ENCODE measurements at regions not wholly inside any gene's neighbourhood (a gene's known extent, or its start where the extent isn't known, plus 50 kb on each side); places are given as distances from the start of the nearest gene placed in this dataset.

- no peak for DNase-seq
Observed at GRCh38 chr14:83379436-83379835, 1845.8 kb upstream of the SEL1L start.

DNA sequence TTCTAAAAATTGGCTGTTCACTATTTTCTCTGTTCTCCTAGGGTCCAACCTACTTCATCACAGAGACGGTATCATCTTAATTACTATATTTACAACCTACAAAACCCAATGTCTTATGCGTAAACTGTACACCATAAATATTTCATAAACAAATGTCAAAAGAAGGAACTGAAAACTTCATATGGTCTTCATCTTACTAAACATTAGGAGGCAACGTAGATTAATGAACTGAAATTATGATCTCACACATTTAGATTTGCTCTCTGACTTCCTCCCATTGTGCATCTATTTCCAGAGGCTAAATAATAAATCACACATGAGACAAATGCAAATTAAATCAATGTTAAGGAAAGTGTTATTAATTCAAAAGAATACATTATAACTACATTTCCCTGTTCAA, 1850.6 kb upstream of the SEL1L start:
- no peak for DNase-seq

DNA sequence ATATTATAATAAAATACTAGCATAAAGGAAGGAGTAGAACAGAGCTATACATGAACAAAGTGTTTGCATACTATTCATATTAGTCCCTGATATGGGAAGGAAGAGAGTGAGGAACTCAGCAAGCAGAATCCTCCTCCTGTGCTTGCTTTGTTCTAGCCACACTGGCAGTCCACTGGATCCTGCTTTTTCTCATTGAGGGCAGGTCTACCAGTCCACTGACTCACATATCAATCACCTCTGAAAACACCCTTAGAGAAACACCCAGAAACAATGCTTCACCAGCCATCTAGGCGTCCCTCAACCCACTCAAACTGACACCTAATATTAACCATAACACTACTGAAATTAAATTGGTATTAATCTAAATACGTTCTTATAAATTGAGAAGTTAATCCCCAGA, 1861.7 kb upstream of the SEL1L start:
- no peak for DNase-seq

GRCh38 chr14:83416476-83416875, 1882.8 kb upstream of the SEL1L start:
- no peak for DNase-seq

DNA sequence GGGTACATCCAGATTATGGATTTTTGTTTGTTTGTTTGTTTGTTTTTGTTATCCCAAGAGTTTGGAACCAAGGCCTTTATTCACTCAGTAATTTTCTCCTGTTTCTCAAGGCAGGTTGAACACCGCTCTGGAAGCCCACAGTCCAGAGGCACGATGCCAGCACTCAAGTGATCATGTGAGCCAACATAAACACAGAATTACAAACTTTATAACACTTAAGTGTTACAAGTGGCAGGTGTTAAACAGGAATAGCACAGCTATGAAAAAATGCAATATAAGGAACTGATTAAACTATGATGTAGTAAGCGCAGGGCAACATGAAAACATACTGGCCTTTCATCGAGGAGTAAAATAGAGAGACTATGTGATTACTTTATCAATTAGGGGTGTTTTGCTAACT, 1885.8 kb upstream of the SEL1L start:
- DNase-seq, result no peak

DNA sequence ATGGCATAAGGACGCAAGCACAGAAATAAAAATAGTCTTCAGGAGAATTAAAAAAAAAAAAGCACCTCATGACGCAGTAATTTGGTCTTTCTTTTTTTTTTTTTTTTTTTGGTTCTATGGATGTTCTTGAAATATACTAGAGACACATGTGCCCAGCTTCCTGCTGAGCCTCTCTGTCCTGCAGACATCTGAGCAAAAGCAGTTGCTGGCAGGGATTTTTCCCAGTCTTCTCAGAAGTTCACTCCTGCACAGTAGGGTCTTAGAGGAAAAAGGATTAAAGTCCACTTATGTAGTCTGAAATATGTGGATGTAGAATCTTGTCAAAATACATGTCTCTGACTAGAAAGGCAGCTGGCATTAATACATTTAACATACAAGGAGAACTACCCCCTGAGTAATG, 1888.1 kb upstream of the SEL1L start:
- no peak for DNase-seq

DNA sequence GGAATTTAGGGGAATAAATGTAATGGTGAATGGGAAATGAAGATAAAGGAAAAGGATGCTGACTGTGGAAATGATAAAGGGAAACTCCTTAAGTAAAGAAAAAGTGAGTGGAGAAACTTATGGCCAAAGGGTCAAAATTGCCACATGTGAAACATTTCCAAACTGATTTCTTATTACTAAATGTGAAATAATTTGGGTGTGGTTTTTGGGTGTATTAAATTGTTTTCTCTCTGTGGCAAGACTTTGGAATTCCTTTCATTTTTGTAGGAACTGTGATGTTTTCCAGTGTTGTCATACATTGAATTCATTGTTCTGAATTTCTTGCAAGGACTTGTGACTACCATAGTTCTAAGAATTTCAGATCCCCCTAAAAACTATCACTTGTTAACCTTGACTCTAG, 1891.5 kb upstream of the SEL1L start:
- no peak for DNase-seq

DNA sequence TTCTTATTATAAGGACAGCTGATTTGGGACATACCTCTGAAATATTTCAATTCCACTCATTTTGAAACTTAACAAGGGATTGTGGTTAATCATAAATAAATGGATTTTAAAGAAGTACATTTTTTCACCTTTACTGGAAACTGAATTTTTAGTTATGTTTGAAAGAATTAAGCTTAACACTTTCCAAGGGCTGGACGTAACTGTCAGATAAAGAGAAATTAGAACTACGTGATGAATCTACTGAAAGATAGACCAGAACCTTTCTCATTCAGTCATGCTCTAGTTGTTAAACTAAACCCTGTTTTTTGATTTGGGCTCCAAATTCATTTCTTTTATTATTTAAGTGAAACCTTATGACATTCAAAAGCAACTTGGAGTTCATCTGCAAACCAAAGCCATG, 1892.1 kb upstream of the SEL1L start:
- no peak for DNase-seq

- no peak for DNase-seq
Observed at GRCh38 chr14:83433618-83434017, 1900.0 kb upstream of the SEL1L start.

GRCh38 chr14:83441801-83442200, 1908.1 kb upstream of the SEL1L start:
- no peak for DNase-seq

DNA sequence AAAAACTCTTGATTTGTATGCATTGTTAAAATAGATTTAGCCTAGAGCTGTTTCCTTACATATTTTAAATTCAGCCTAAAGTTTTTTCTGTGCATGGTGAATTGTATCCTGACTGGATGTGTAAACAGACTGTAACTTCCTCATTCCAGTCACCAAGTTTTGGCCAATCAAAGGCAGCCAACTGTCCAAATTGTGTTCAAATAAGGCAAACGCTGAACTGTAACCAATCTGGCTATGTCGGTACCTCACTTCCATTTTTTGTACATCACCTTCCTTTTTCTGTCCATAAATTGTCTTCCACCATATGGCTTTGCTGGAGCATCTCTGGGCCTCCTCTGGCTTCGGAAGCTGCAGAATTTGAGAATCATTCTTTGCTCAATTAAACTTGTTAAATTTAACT, 1921.9 kb upstream of the SEL1L start:
- DNase-seq, result no peak

GRCh38 chr14:83461521-83461920, 1927.9 kb upstream of the SEL1L start:
- no peak for DNase-seq

GRCh38 chr14:83462759-83463158, 1929.1 kb upstream of the SEL1L start:
- no peak for DNase-seq

DNA sequence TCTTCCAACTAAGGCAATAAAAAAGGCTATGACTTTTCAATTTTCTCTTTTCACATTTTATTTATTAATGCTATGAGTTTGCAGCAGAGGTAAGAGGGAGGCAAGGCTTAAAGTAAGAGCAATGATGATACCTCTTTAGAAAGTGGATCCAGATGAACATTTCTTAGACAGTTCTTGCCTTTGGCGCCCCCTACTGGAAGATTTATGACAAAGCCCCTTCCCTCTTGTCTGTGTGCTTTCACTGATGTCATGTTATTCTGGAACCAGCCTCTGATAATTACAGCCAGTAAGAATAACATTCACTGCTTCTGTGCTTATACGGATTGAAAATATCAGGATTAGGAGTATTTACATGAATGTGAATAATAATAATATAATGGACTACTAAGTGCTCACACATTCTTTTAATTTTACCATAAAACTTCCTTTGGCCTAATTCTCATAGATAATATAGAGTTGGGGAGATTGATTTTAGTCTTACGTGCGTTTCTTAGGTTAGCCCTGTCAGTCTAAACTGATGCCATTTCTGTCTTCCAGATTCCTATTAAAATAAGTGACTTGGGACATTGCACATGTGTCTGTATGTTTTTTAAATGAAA, 1929.9 kb upstream of the SEL1L start:
- DNase-seq, result no peak

GRCh38 chr14:83467811-83468210, 1934.2 kb upstream of the SEL1L start:
- no peak for DNase-seq

DNA sequence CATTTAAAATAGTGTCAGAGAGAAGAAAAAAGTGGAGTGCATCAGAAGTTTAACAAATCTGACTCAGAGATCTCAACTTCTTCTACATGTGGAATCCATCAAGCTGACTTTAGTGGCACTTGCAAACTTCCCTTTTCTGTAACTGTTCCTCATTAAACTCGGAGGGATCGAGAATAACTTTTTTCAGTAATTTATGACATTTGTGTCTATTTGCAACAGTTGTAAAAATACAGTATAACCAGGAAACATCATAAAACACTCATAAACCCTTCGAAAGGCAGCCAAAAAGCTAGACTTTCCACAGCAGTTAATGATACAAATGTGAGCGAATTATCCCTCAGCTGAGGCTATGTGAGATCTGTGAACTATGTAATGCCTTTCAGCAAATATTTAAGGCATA, 1936.8 kb upstream of the SEL1L start:
- no peak for DNase-seq

DNA sequence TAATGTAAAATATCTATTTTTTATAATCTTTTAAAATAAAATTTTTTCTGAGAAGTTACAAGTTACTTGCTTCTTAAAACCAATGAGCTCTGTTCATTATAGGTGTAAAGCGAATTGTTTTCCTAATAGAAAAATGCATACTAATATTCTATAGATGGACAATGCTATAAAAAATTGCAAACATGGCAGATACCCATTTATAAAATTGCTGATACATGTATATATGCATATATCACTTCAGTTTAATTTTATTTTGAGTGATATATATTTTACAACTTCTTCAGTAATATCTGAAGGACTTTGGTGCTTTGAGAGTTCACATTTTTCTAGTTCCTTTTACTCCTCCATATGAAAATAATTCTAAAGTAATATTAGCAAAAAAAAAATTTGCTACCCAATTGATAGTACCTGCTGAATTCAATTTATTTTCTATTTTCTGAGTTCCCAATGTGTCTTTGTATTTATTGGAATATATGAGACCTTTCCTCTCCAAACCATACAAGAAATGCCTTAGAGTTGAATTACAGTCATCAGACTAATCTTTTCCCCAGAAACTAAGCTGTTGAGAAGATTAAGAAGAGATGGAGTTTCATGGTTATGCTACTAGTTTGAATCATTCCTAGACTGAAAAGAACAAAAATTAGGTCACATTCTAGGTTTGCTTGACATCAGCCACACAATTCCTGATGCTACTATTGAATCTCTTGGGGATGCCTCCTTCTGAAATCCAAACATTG, 1937.5 kb upstream of the SEL1L start:
- DNase-seq, result no peak

- DNase-seq, result no peak
Observed at GRCh38 chr14:83473416-83474235, 1940.0 kb upstream of the SEL1L start.

DNA sequence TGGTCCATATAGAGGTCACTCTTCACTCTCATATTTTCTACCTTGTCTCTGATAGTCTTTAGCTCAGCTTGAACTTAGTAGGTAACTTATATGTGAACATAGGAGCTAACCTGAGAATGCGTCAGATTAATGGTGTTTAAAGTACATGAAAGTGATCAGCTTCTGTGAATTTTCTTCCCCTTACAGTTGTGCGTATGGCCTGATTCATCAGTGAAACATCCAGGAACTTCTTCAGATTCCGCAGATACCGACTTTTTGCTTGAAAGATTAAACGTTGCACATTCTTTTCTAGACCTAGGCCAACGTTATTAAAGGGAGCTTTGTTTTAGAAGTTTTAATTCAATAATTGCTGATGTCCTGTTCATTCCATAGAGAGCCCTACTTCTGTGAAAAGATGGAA, 1945.1 kb upstream of the SEL1L start:
- DNase-seq, result no peak

DNA sequence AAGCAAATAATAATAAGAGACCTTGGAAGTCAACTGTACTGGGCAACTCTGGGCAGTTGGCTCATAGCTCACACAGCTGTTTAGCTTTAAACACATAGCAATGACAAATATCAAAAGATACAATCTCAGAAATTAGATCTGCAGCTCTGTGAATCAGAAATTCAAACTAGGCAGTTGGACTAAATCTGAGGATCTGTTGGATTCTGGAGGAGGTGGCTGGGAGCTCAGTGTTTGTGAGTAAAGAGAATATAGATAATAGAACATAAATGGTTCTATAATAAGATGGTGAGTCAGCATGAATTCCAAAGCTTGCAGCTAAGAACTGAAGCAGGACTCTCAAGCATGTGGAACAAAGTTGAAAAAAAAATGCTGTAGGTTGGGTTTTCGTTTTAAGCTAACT, 1949.4 kb upstream of the SEL1L start:
- DNase-seq, result no peak

DNA sequence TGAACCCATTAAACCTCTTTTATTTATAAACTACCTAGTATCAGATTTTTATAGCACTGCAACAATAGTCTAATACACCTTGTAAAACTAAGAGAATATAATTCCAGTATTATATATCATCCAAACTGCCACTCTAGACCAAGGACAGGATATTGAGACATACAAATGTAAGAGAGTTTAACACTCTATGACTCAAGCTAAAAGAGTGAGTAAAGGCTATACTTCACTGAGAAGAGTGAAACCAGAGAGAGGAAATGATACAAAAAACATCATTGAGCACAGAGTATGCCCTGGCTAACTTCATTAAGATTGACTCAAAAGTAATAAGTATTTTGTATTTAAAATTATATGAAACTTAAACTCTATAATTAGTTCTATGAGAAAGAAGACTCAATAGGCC, 1951.9 kb upstream of the SEL1L start:
- DNase-seq, result no peak

GRCh38 chr14:83491091-83491490, 1957.4 kb upstream of the SEL1L start:
- DNase-seq, result no peak

- DNase-seq, result no peak
Observed at GRCh38 chr14:83520837-83521236, 1987.2 kb upstream of the SEL1L start.

DNA sequence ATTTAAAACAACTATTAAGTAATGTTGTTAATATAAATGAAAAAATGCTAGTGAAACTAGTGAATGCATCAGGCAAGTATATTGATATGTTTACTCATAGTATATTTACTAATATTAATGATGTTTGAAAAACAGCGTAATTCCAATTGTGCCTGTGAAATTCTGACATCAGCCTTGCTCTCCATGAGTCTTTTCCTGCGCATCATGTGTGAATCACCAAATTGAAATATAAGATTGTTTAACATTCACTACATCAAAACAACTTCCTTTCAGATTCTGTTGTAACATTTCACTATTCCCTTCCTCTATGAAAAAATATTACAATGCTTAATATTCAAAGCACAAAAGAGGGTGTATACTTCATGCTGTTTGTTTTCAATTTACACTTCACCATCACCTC, 1995.9 kb upstream of the SEL1L start:
- no peak for DNase-seq

All from stimulated activated CD4-positive, alpha-beta T cell treated with anti-CD3 and anti-CD28 coated beads, Interleukin-4, amount 100 ng/mL, for 1 hour (primary cell).